ENCODE measurements at regions not wholly inside any gene's neighbourhood (a gene's known extent, or its start where the extent isn't known, plus 50 kb on each side); places are given as distances from the start of the nearest gene placed in this dataset.

DNA sequence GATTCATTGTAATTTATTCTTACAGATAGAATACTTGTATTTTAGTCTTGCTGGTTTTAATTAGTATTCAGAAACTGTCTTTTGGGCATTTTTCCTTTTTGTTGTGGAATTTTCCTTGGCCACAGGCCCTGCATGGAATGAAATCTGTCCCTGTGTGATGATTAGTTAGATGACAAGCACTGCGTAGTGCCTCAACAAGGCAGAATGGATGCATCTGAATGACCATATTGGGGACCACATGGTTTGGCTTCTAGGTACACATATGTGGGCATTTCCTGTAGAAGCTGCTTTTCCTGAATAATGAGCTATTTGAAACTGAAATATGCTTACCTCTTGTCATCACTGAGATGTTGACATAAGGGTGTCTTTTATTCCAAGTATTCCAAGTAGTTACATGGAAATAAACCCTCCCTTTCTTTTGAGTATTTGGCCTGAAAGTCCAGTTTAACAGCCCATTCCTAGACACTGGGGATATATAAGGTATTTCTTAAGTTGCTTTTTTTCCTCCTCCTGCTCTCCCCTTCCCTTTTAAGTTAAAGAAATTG, 147.3 kb downstream of the YTHDC2 start:
- no peak for TF ChIP-seq ZFX (CRISPR knock-in tag; IDR thresholded peaks at IDR 0.05)
- TF ChIP-seq KDM1A (IDR thresholded peaks at IDR 0.05), result no peak
- no peak for TF ChIP-seq ELF2 (CRISPR knock-in tag; IDR thresholded peaks at IDR 0.05)
- TF ChIP-seq, protein P1, sequence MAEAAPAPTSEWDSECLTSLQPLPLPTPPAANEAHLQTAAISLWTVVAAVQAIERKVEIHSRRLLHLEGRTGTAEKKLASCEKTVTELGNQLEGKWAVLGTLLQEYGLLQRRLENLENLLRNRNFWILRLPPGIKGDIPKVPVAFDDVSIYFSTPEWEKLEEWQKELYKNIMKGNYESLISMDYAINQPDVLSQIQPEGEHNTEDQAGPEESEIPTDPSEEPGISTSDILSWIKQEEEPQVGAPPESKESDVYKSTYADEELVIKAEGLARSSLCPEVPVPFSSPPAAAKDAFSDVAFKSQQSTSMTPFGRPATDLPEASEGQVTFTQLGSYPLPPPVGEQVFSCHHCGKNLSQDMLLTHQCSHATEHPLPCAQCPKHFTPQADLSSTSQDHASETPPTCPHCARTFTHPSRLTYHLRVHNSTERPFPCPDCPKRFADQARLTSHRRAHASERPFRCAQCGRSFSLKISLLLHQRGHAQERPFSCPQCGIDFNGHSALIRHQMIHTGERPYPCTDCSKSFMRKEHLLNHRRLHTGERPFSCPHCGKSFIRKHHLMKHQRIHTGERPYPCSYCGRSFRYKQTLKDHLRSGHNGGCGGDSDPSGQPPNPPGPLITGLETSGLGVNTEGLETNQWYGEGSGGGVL (CRISPR knock-in tag; IDR thresholded peaks at IDR 0.05), result no peak
- TF ChIP-seq, protein P2, sequence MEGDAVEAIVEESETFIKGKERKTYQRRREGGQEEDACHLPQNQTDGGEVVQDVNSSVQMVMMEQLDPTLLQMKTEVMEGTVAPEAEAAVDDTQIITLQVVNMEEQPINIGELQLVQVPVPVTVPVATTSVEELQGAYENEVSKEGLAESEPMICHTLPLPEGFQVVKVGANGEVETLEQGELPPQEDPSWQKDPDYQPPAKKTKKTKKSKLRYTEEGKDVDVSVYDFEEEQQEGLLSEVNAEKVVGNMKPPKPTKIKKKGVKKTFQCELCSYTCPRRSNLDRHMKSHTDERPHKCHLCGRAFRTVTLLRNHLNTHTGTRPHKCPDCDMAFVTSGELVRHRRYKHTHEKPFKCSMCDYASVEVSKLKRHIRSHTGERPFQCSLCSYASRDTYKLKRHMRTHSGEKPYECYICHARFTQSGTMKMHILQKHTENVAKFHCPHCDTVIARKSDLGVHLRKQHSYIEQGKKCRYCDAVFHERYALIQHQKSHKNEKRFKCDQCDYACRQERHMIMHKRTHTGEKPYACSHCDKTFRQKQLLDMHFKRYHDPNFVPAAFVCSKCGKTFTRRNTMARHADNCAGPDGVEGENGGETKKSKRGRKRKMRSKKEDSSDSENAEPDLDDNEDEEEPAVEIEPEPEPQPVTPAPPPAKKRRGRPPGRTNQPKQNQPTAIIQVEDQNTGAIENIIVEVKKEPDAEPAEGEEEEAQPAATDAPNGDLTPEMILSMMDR (IDR thresholded peaks at IDR 0.05 in 2 of 3, conservative IDR thresholded peaks at IDR 0.05 in 1 of 3; ENCODE audit: insufficient read depth in 2 of 3, low read depth in 1 of 3, low read length in 3 of 3), result no peak
- no peak for TF ChIP-seq ESRRA (IDR thresholded peaks at IDR 0.05; ENCODE audit: borderline replicate concordance, low read depth)
- TF ChIP-seq RFX5 (IDR thresholded peaks at IDR 0.05; ENCODE audit: low read depth, low read length), result no peak
- no peak for TF ChIP-seq HDAC2 (IDR thresholded peaks at IDR 0.05)
- no peak for TF ChIP-seq ZNF24 (IDR thresholded peaks at IDR 0.05)
- TF ChIP-seq CC2D1A (IDR thresholded peaks at IDR 0.05), result no peak
- TF ChIP-seq TEAD4 (IDR thresholded peaks at IDR 0.05; ENCODE audit: low read length), result no peak
- no peak for TF ChIP-seq TEAD4 (CRISPR knock-in tag; IDR thresholded peaks at IDR 0.05; ENCODE audit: borderline replicate concordance)
- TF ChIP-seq ZNF780A (CRISPR knock-in tag; IDR thresholded peaks at IDR 0.05), result no peak
- TF ChIP-seq, protein P3, sequence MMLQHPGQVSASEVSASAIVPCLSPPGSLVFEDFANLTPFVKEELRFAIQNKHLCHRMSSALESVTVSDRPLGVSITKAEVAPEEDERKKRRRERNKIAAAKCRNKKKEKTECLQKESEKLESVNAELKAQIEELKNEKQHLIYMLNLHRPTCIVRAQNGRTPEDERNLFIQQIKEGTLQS (IDR thresholded peaks at IDR 0.05), result no peak
- TF ChIP-seq, protein P3 (CRISPR knock-in tag; conservative IDR thresholded peaks at IDR 0.05), result no peak
